GM23338 (cell line): ENCODE measurements at regions not wholly inside any gene's neighbourhood (a gene's known extent, or its start where the extent isn't known, plus 50 kb on each side); places are given as distances from the start of the nearest gene placed in this dataset.

ENCODE experiments used
- ATAC-seq: fragments of 200-7000 bp; cut with Tn5 transposase; 3 replicates; pipeline ENCODE4 v1.9.1; 2020
- DNase-seq: peaks from one replicate; pipeline ENCODE4 v3.0.0-alpha.2; 2015; ENCODE audit warnings: low spot score
- H2AFZ ChIP-seq: fragments of 200-600 bp; sonication (generic); 2 replicates; pipeline ENCODE4 v1.8.0; 2016; ENCODE audit warnings: antibody characterized with exemption, mild to moderate bottlenecking, moderate library complexity
- H3F3A ChIP-seq: fragments of 200-600 bp; sonication (generic); replicated peaks from 2 replicates; pipeline ENCODE4 v1.8.0; 2017; ENCODE audit warnings: antibody characterized with exemption, mixed run types, low read depth
- H3K27ac ChIP-seq: fragments of 200-600 bp; sonication (generic); 2 replicates; pipeline ENCODE4 v1.6.1; 2016; ENCODE audit warnings: low read depth
- H3K27me3 ChIP-seq: fragments of 200-600 bp; sonication (generic); 2 replicates; pipeline ENCODE4 v1.8.0; 2016; ENCODE audit warnings: mild to moderate bottlenecking, mixed run types, moderate library complexity; ENCODE audit not compliant: insufficient read depth
- H3K36me3 ChIP-seq: fragments of 200-600 bp; sonication (generic); 2 replicates; pipeline ENCODE4 v1.8.0; 2016; ENCODE audit warnings: mild to moderate bottlenecking; ENCODE audit not compliant: insufficient read depth
- H3K4me1 ChIP-seq: fragments of 200-600 bp; sonication (generic); 2 replicates; pipeline ENCODE4 v1.8.0; 2016; ENCODE audit warnings: mild to moderate bottlenecking, moderate library complexity; ENCODE audit not compliant: insufficient read depth
- H3K4me2 ChIP-seq: fragments of 200-600 bp; sonication (generic); 2 replicates; pipeline ENCODE4 v1.7.1; 2017; ENCODE audit warnings: mixed run types
- H3K4me3 ChIP-seq: fragments of 200-600 bp; sonication (generic); 2 replicates; pipeline ENCODE4 v1.6.1; 2016; ENCODE audit warnings: mixed run types
- H3K79me2 ChIP-seq: fragments of 200-600 bp; sonication (generic); replicated peaks from 2 replicates; pipeline ENCODE4 v1.8.0; 2017; ENCODE audit warnings: mild to moderate bottlenecking; ENCODE audit not compliant: insufficient read depth
- H3K9me2 ChIP-seq: fragments of 200-600 bp; sonication (generic); 2 replicates; pipeline ENCODE4 v1.8.0; 2017; ENCODE audit not compliant: insufficient read depth
- H4K20me1 ChIP-seq: fragments of 200-600 bp; sonication (generic); replicated peaks from 2 replicates; pipeline ENCODE4 v1.8.0; 2017; ENCODE audit warnings: mild to moderate bottlenecking; ENCODE audit not compliant: insufficient read depth
- H3K27ac Mint-ChIP-seq: 2 replicates; pipeline ENCODE4 v1.8.0; 2020; ENCODE audit warnings: inconsistent platforms, mild to moderate bottlenecking, moderate library complexity, mixed read lengths
- H3K27me3 Mint-ChIP-seq: 3 replicates; pipeline ENCODE4 v1.8.0; 2022; ENCODE audit warnings: low read depth, mild to moderate bottlenecking, moderate library complexity, mixed read lengths, inconsistent platforms; ENCODE audit not compliant: insufficient read depth, poor library complexity
- H3K36me3 Mint-ChIP-seq: 3 replicates; pipeline ENCODE4 v1.8.0; 2021; ENCODE audit warnings: low read depth, mild to moderate bottlenecking, inconsistent platforms, moderate library complexity, mixed read lengths
- H3K4me1 Mint-ChIP-seq: 3 replicates; pipeline ENCODE4 v1.8.0; 2020; ENCODE audit warnings: mild to moderate bottlenecking, inconsistent platforms, mixed read lengths
- H3K4me3 Mint-ChIP-seq: 3 replicates; pipeline ENCODE4 v1.8.0; 2021; ENCODE audit warnings: moderate library complexity, mild to moderate bottlenecking, inconsistent platforms, mixed read lengths
- H3K9me3 Mint-ChIP-seq: 3 replicates; pipeline ENCODE4 v1.8.0; 2020; ENCODE audit warnings: moderate library complexity, mild to moderate bottlenecking, inconsistent platforms, mixed read lengths
- CREB1 ChIP-seq: fragments of 250-450 bp; sonication (Bioruptor Pico); IDR thresholded peaks from 2 replicates; pipeline ENCODE4 v1.5.0; 2020; ENCODE audit warnings: low read depth, mild to moderate bottlenecking, moderate library complexity
- CTCF ChIP-seq, 2 experiments: fragments of 200-600 bp in 1 of 2; sonication (generic) in 1 of 2; conservative IDR thresholded peaks; 2 replicates each; pipeline versions ENCODE4 v1.5.1 to v1.6.1; 2016 to 2017; ENCODE audit warnings: antibody characterized with exemption in 2 of 2, low read depth in 2 of 2, mild to moderate bottlenecking in 2 of 2, moderate library complexity in 1 of 2
- EZH2 ChIP-seq: fragments of 200-600 bp; sonication (generic); IDR thresholded peaks from one replicate; pipeline ENCODE4 v1.8.0; 2017; ENCODE audit warnings: antibody characterized with exemption, mild to moderate bottlenecking, low read depth; ENCODE audit not compliant: unreplicated experiment
- EZH2phosphoT487 ChIP-seq: fragments of 200-600 bp; sonication (generic); IDR thresholded peaks from one replicate; pipeline ENCODE4 v1.8.1; 2018; ENCODE audit warnings: antibody characterized with exemption; ENCODE audit not compliant: unreplicated experiment
- JUNB ChIP-seq: IDR thresholded peaks from one replicate; pipeline ENCODE4 v1.6.1; 2016; ENCODE audit warnings: antibody characterized with exemption; ENCODE audit not compliant: unreplicated experiment
- ZNF462 ChIP-seq: fragments of 250-450 bp; sonication (Bioruptor Pico); IDR thresholded peaks from 2 replicates; pipeline ENCODE4 v1.5.0; 2020; ENCODE audit warnings: mild to moderate bottlenecking, moderate library complexity

DNA sequence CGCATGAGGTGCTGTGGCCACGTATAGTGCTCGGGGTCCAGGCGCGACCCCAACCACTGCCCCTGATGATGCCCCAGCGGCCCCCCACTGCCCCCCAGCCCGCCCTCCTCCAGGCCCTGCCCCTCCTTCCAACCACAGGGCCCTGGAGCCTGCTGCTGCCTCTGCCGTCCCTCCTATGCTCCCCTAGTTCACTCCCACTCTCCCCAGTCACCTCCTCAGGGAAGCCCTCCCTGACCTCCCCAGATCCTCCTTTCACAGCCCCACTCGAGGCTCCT, 93.8 kb downstream of the UNCX start (continued):
- no peak for TF ChIP-seq ZNF462
- TF ChIP-seq EZH2, result no peak
- TF ChIP-seq CREB1, result no peak

DNA sequence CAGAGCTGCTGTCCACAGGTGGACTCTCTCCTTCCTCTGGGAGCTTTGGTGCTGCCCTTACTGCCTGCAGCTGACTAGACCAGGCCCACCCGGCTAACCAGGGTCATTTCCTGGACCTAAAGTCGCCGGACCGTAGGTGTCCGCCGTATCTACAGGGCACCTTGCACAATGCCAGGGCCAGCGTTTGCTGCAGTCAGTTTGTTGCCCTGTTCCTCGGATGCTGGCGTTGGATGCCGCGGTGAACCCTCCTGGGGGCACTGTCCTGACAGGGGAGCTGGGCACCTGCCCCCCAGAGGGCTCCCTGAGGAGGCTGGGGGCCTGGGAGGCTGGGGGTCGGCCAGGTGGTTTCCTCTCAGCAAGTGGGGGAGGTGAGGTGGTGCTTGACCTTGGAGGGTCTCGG, 96.6 kb downstream of the UNCX start:
- Histone ChIP-seq H3K27me3 (no peaks in the 10 kb centered on the region), H3K4me3 (no peak overlapping the region), H3K4me1 (no peaks in the 10 kb centered on the region), H4K20me1 (no peaks in the 10 kb centered on the region), H3K4me2 (no peak overlapping the region), H3F3A (no peaks in the 10 kb centered on the region), H3K9me2 (no peaks in the 10 kb centered on the region), H3K27ac (no peak overlapping the region), H3K36me3 (no peaks in the 10 kb centered on the region), H3K79me2 (no peaks in the 10 kb centered on the region), H2AFZ (no peak overlapping the region)
- peaks cover 6% of the 10 kb centered on the region for H3K27me3 Mint-ChIP-seq
- H3K4me3 Mint-ChIP-seq, result no peak overlapping the region
- no peaks in the 10 kb centered on the region for H3K36me3 Mint-ChIP-seq
- peak overlapping the region; percentile 21; the same call in 1 of the 2 replicates for H3K27ac Mint-ChIP-seq
- TF ChIP-seq ZNF462 (no peak), CREB1 (no peak), JUNB (no peak), EZH2phosphoT487 (no peak), CTCF (conservative IDR thresholded peaks at IDR 0.05; ENCODE audit: low read depth in 2 of 2) (no peak)
- ATAC-seq (no peak), DNase-seq (no peak)
- no peaks in the 10 kb centered on the region for H3K4me1 Mint-ChIP-seq
- no peaks in the 10 kb centered on the region; the same call in 2 of the 3 replicates for H3K9me3 Mint-ChIP-seq
